ENCODE measurements at regions not wholly inside any gene's neighbourhood (a gene's known extent, or its start where the extent isn't known, plus 50 kb on each side); places are given as distances from the start of the nearest gene placed in this dataset.

- TF ChIP-seq CTCF (IDR thresholded peaks at IDR 0.05), result peak; percentile 62
- Mint-ChIP-seq H3K27ac (ENCODE audit: unreplicated experiment) (no peak overlapping the region), H3K4me3 (ENCODE audit: unreplicated experiment) (no peak overlapping the region), H3K9me3 (ENCODE audit: low read depth) (no peaks in the 10 kb centered on the region), H3K36me3 (ENCODE audit: low read depth) (no peaks in the 10 kb centered on the region), H3K27me3 (ENCODE audit: low read depth) (peaks cover 47% of the 10 kb centered on the region), H3K4me1 (ENCODE audit: low read depth) (no peaks in the 10 kb centered on the region)
- DNase-seq (ENCODE audit: low spot score), result no peak
These were observed 84.0 kb downstream of the RTL9 start for GRCh38 chrX:110442635-110443034.

GRCh38 chrX:110444996-110445395 is 86.3 kb downstream of the RTL9 start:
- Mint-ChIP-seq H3K27ac (ENCODE audit: unreplicated experiment) (no peak overlapping the region), H3K4me3 (ENCODE audit: unreplicated experiment) (no peak overlapping the region), H3K9me3 (ENCODE audit: low read depth) (no peaks in the 10 kb centered on the region), H3K27me3 (ENCODE audit: low read depth) (peaks cover 51% of the 10 kb centered on the region), H3K4me1 (ENCODE audit: low read depth) (no peaks in the 10 kb centered on the region), H3K36me3 (ENCODE audit: low read depth) (no peaks in the 10 kb centered on the region)
- no peak for TF ChIP-seq CTCF (IDR thresholded peaks at IDR 0.05)
- no peak for DNase-seq (ENCODE audit: low spot score)

DNA sequence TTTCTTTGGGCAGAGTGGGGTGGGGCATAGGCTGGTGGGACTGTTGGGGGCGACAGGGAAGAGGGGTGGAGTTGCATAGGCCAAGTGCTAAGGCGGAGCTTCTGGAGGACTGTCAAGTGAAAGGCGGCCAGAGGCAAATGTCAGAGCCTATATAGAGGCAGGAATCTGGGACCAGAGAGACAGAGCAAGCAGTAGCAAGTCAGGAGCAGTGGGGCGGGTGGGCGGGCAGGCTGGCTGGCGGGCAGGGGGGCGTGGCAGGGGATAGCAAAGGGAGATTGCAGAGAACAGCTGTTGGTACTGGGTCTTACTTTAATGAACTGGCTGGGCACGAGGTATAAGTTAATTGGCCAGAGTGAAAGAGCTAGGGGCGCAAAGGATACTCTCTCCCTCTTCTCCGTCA is 89.8 kb downstream of the RTL9 start:
- no peak for TF ChIP-seq CTCF (IDR thresholded peaks at IDR 0.05)
- H3K9me3 Mint-ChIP-seq (ENCODE audit: low read depth), result no peaks in the 10 kb centered on the region
- H3K36me3 Mint-ChIP-seq (ENCODE audit: low read depth), result no peaks in the 10 kb centered on the region
- no peak overlapping the region for H3K27ac Mint-ChIP-seq (ENCODE audit: unreplicated experiment)
- no peak for DNase-seq (ENCODE audit: low spot score)
- H3K4me1 Mint-ChIP-seq (ENCODE audit: low read depth), result no peaks in the 10 kb centered on the region
- no peak overlapping the region for H3K4me3 Mint-ChIP-seq (ENCODE audit: unreplicated experiment)
- peaks cover 61% of the 10 kb centered on the region for H3K27me3 Mint-ChIP-seq (ENCODE audit: low read depth)

DNA sequence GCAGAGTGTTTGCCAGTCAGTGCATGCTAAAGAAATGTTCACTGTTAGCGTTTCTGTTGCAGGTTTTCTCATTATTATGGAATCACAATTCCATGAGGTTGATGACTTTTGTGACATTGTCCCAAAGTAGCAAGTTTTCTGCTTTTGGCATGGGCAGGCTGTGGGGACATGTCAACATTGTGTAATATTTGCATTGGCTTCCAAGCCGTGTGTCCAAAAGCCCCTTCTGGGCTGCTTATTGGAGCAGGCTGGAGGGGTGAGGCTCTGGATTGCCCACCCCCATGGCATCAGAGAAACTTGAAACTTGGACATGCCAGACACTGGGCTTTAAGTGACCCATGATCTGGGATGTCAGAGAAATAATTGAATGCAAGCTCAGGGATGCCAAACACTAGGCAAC is 90.7 kb downstream of the RTL9 start:
- Mint-ChIP-seq H3K36me3 (ENCODE audit: low read depth) (no peaks in the 10 kb centered on the region), H3K4me1 (ENCODE audit: low read depth) (no peaks in the 10 kb centered on the region), H3K27me3 (ENCODE audit: low read depth) (peaks cover 59% of the 10 kb centered on the region), H3K4me3 (ENCODE audit: unreplicated experiment) (no peak overlapping the region), H3K9me3 (ENCODE audit: low read depth) (no peaks in the 10 kb centered on the region), H3K27ac (ENCODE audit: unreplicated experiment) (no peak overlapping the region)
- no peak for DNase-seq (ENCODE audit: low spot score)
- no peak for TF ChIP-seq CTCF (IDR thresholded peaks at IDR 0.05)

DNA sequence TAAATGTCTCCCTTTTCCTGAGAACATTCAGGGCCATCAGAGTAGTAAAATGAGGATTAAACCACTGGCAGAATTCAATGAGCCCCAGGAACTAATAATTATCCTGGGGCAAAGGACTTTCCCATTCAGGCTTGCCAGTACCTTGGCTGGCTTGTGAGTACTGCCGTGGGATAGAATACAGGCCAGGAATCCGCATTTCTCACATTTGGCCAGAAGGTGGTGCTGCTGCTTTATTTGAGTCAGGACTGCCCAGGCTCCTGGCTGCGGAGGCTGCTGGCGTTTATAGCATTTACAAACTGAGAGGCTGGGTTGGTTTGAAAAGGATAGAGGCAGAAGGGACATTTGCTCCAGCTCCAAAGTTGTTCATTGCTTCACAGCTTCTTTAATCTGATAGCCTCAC is 91.4 kb downstream of the RTL9 start:
- no peaks in the 10 kb centered on the region for H3K36me3 Mint-ChIP-seq (ENCODE audit: low read depth)
- no peaks in the 10 kb centered on the region for H3K9me3 Mint-ChIP-seq (ENCODE audit: low read depth)

More for the DNA sequence above, 91.4 kb downstream of the RTL9 start:
- peak; percentile 93 for TF ChIP-seq CTCF (IDR thresholded peaks at IDR 0.05)
- H3K27me3 Mint-ChIP-seq (ENCODE audit: low read depth), result peaks cover 55% of the 10 kb centered on the region
- DNase-seq (ENCODE audit: low spot score), result no peak
- no peak overlapping the region for H3K4me3 Mint-ChIP-seq (ENCODE audit: unreplicated experiment)
- H3K27ac Mint-ChIP-seq (ENCODE audit: unreplicated experiment), result no peak overlapping the region
- no peaks in the 10 kb centered on the region for H3K4me1 Mint-ChIP-seq (ENCODE audit: low read depth)
